K562 (cell line): ENCODE measurements at regions not wholly inside any gene's neighbourhood (a gene's known extent, or its start where the extent isn't known, plus 50 kb on each side); places are given as distances from the start of the nearest gene placed in this dataset.

Source experiments
- MNT ChIP-seq, 2 experiments: fragments of 450-650 bp; conservative IDR thresholded peaks; 2 replicates each; pipeline ENCODE4 v1.6.1; 2017; ENCODE audit warnings: mild to moderate bottlenecking in 2 of 2, moderate library complexity in 2 of 2
- NCOA2 ChIP-seq, 2 experiments: fragments of 450-650 bp; IDR thresholded peaks; 2 replicates each; pipeline ENCODE4 v1.6.1; 2018; ENCODE audit warnings: mild to moderate bottlenecking in 2 of 2, moderate library complexity in 1 of 2; ENCODE audit not compliant: partially characterized antibody in 2 of 2
- NFXL1 ChIP-seq: fragments of 450-650 bp; formaldehyde crosslinking; IDR thresholded peaks from 2 replicates; pipeline ENCODE4 v1.4.0; 2021; ENCODE audit warnings: mild to moderate bottlenecking
- POLR2A ChIP-seq: fragments of 450-650 bp; conservative IDR thresholded peaks from 2 replicates; pipeline ENCODE4 v1.6.1; 2016
- SPI1 ChIP-seq: IDR thresholded peaks from 2 replicates; pipeline ENCODE4 v1.6.1; 2011; ENCODE audit warnings: low read depth, low read length, control low read depth, borderline replicate concordance
- TF ChIP-seq, protein P1 (sequence below): sonication (generic); formaldehyde crosslinking; IDR thresholded peaks from 2 replicates; pipeline ENCODE4 v1.5.0; 2020; ENCODE audit warnings: missing genetic modification reagents

- TF ChIP-seq POLR2A (no peak), MNT (conservative IDR thresholded peaks at IDR 0.05) (no peak), SPI1 (no peak), NCOA2 (IDR thresholded peaks at IDR 0.05; ENCODE audit: partially characterized antibody in 2 of 2) (no peak), NFXL1 (CRISPR knock-in tag) (no peak)
- TF ChIP-seq, protein P1, sequence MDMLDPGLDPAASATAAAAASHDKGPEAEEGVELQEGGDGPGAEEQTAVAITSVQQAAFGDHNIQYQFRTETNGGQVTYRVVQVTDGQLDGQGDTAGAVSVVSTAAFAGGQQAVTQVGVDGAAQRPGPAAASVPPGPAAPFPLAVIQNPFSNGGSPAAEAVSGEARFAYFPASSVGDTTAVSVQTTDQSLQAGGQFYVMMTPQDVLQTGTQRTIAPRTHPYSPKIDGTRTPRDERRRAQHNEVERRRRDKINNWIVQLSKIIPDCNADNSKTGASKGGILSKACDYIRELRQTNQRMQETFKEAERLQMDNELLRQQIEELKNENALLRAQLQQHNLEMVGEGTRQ (CRISPR knock-in tag) = no peak
Observed at GRCh38 chr11:42772886-42773285, 538.9 kb upstream of the API5 start.
